K562 (cell line): ENCODE measurements at regions not wholly inside any gene's neighbourhood (a gene's known extent, or its start where the extent isn't known, plus 50 kb on each side); places are given as distances from the start of the nearest gene placed in this dataset.

Source experiments
- CSDE1 ChIP-seq, 2 experiments: fragments of 450-650 bp; IDR thresholded peaks; 2 replicates each; pipeline ENCODE4 v1.6.1; 2016; ENCODE audit warnings: mild to moderate bottlenecking in 1 of 2
- ETV1 ChIP-seq: fragments of 450-650 bp; conservative IDR thresholded peaks from 2 replicates; pipeline ENCODE4 v1.6.1; 2016; ENCODE audit warnings: missing genetic modification characterization, control low read depth, low read depth, missing compliant biosample characterization
- FOXA3 ChIP-seq, 2 experiments: fragments of 450-650 bp in 1 of 2; sonication (generic) in 1 of 2; formaldehyde crosslinking; IDR thresholded peaks in 1 of 2; conservative IDR thresholded peaks in 1 of 2; 2 replicates each; pipeline versions ENCODE4 v1.4.0 to v1.8.0; 2020 to 2022; ENCODE audit warnings: mild to moderate bottlenecking in 2 of 2, missing genetic modification reagents in 1 of 2
- GTF2E2 ChIP-seq: fragments of 200-800 bp; sonication (Bioruptor generic); IDR thresholded peaks from 2 replicates; pipeline ENCODE4 v1.6.1; 2016; ENCODE audit warnings: missing genetic modification characterization, missing compliant biosample characterization
- LCOR ChIP-seq: sonication (generic); formaldehyde crosslinking; IDR thresholded peaks from 2 replicates; pipeline ENCODE4 v1.8.0; 2022; ENCODE audit warnings: mild to moderate bottlenecking, missing genetic modification reagents
- LEF1 ChIP-seq: fragments of 450-650 bp; IDR thresholded peaks from 2 replicates; pipeline ENCODE4 v1.6.1; 2016; ENCODE audit warnings: mild to moderate bottlenecking
- MBD2 ChIP-seq: sonication (generic); IDR thresholded peaks from 2 replicates; pipeline ENCODE4 v1.6.1; 2016; ENCODE audit warnings: low read depth, borderline replicate concordance
- TFAM ChIP-seq: fragments of 250-450 bp; sonication (Bioruptor Pico); conservative IDR thresholded peaks from 2 replicates; pipeline ENCODE4 v1.5.0; 2021; ENCODE audit warnings: mild to moderate bottlenecking, moderate library complexity
- THAP12 ChIP-seq: fragments of 250-450 bp; sonication (Bioruptor Pico); IDR thresholded peaks from 2 replicates; pipeline ENCODE4 v1.9.0; 2021; ENCODE audit warnings: mild to moderate bottlenecking, inconsistent platforms
- TF ChIP-seq, protein P1 (sequence below): sonication (generic); formaldehyde crosslinking; IDR thresholded peaks from 2 replicates; pipeline ENCODE4 v1.8.0; 2022; ENCODE audit warnings: missing genetic modification reagents, mild to moderate bottlenecking, borderline replicate concordance
- TF ChIP-seq, protein P2 (sequence below), 2 experiments: fragments of 450-650 bp; formaldehyde crosslinking in 1 of 2; IDR thresholded peaks; 2 replicates each; pipeline versions ENCODE4 v1.4.0 to v1.6.1; 2014 to 2020; ENCODE audit warnings: mild to moderate bottlenecking in 2 of 2, borderline replicate concordance in 1 of 2, low read depth in 1 of 2

GRCh38 chr20:60476045-60476444, 517.8 kb downstream of the CDH26 start (continued):
- TF ChIP-seq THAP12 (CRISPR knock-in tag) (no peak), GTF2E2 (tag) (no peak), LCOR (CRISPR knock-in tag) (no peak), FOXA3 (CRISPR knock-in tag; conservative IDR thresholded peaks at IDR 0.05 in 1 of 2, IDR thresholded peaks at IDR 0.05 in 1 of 2) (no peak), MBD2 (no peak), CSDE1 (IDR thresholded peaks at IDR 0.05) (no peak), LEF1 (no peak), TFAM (no peak), ETV1 (tag) (no peak)
- TF ChIP-seq, protein P1, sequence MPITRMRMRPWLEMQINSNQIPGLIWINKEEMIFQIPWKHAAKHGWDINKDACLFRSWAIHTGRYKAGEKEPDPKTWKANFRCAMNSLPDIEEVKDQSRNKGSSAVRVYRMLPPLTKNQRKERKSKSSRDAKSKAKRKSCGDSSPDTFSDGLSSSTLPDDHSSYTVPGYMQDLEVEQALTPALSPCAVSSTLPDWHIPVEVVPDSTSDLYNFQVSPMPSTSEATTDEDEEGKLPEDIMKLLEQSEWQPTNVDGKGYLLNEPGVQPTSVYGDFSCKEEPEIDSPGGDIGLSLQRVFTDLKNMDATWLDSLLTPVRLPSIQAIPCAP (CRISPR knock-in tag): no peak
- TF ChIP-seq, protein P2, sequence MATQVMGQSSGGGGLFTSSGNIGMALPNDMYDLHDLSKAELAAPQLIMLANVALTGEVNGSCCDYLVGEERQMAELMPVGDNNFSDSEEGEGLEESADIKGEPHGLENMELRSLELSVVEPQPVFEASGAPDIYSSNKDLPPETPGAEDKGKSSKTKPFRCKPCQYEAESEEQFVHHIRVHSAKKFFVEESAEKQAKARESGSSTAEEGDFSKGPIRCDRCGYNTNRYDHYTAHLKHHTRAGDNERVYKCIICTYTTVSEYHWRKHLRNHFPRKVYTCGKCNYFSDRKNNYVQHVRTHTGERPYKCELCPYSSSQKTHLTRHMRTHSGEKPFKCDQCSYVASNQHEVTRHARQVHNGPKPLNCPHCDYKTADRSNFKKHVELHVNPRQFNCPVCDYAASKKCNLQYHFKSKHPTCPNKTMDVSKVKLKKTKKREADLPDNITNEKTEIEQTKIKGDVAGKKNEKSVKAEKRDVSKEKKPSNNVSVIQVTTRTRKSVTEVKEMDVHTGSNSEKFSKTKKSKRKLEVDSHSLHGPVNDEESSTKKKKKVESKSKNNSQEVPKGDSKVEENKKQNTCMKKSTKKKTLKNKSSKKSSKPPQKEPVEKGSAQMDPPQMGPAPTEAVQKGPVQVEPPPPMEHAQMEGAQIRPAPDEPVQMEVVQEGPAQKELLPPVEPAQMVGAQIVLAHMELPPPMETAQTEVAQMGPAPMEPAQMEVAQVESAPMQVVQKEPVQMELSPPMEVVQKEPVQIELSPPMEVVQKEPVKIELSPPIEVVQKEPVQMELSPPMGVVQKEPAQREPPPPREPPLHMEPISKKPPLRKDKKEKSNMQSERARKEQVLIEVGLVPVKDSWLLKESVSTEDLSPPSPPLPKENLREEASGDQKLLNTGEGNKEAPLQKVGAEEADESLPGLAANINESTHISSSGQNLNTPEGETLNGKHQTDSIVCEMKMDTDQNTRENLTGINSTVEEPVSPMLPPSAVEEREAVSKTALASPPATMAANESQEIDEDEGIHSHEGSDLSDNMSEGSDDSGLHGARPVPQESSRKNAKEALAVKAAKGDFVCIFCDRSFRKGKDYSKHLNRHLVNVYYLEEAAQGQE (IDR thresholded peaks at IDR 0.05; ENCODE audit: borderline replicate concordance): no peak
- TF ChIP-seq, protein P2 (CRISPR knock-in tag; IDR thresholded peaks at IDR 0.05; ENCODE audit: low read depth): no peak
